B cell (primary cell): ENCODE measurements at regions not wholly inside any gene's neighbourhood (a gene's known extent, or its start where the extent isn't known, plus 50 kb on each side); places are given as distances from the start of the nearest gene placed in this dataset.

ENCODE experiments used
- EZH2 ChIP-seq: IDR thresholded peaks from 2 replicates; pipeline ENCODE4 v1.6.1; 2012; ENCODE audit warnings: borderline replicate concordance, low read depth, mild to moderate bottlenecking, moderate library complexity, low read length; ENCODE audit not compliant: insufficient read depth, poor library complexity, severe bottlenecking
- TF ChIP-seq, protein P1 (sequence below): fragments of 200-600 bp; IDR thresholded peaks from one replicate; pipeline ENCODE4 v1.8.0; 2022; ENCODE audit warnings: antibody characterized with exemption, mild to moderate bottlenecking

- TF ChIP-seq EZH2: no peak
- TF ChIP-seq, protein P1, sequence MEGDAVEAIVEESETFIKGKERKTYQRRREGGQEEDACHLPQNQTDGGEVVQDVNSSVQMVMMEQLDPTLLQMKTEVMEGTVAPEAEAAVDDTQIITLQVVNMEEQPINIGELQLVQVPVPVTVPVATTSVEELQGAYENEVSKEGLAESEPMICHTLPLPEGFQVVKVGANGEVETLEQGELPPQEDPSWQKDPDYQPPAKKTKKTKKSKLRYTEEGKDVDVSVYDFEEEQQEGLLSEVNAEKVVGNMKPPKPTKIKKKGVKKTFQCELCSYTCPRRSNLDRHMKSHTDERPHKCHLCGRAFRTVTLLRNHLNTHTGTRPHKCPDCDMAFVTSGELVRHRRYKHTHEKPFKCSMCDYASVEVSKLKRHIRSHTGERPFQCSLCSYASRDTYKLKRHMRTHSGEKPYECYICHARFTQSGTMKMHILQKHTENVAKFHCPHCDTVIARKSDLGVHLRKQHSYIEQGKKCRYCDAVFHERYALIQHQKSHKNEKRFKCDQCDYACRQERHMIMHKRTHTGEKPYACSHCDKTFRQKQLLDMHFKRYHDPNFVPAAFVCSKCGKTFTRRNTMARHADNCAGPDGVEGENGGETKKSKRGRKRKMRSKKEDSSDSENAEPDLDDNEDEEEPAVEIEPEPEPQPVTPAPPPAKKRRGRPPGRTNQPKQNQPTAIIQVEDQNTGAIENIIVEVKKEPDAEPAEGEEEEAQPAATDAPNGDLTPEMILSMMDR: no peak
These were observed 108.5 kb upstream of the NHSL1 start for GRCh38 chr6:138607478-138608433.
